Lower leg skin (tissue), 3 donors: ENCODE measurements at regions not wholly inside any gene's neighbourhood (a gene's known extent, or its start where the extent isn't known, plus 50 kb on each side); places are given as distances from the start of the nearest gene placed in this dataset.

Source experiments
- CTCF ChIP-seq, 3 donors: fragments of 450-650 bp; IDR thresholded peaks; one replicate each; pipeline ENCODE4 v1.5.1; 2016; ENCODE audit warnings: antibody characterized with exemption in 3 of 3, mild to moderate bottlenecking in 3 of 3, moderate library complexity in 2 of 3
- POLR2A ChIP-seq, 2 donors: fragments of 450-650 bp; IDR thresholded peaks; one replicate each; pipeline ENCODE4 v1.6.1; 2016 to 2017; ENCODE audit warnings: antibody characterized with exemption in 2 of 2, mild to moderate bottlenecking in 1 of 2, moderate library complexity in 1 of 2

DNA sequence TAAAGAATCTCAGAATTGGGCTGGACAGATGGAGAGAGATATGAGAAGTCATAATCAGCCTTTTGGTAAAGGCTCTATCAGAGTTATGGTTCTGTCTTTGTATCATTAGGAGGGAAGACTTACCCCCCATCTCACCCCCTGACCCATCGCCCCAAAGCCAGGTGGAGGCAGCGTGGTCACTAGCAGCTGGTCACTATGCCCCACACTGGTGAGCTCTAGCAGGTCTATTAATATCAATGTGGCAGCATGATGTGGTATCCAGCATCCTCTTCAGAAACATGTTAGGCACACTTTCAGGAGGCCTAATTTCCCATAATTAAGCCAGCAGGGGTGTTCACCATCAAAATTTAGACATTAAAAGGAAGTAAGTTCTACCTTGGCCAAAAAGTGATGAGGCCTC is 183.8 kb upstream of the COX10 start:
- TF ChIP-seq CTCF (IDR thresholded peaks at IDR 0.05) (no peak), POLR2A (IDR thresholded peaks at IDR 0.05) (no peak)
